MCF 10A (cell line): ENCODE measurements at regions not wholly inside any gene's neighbourhood (a gene's known extent, or its start where the extent isn't known, plus 50 kb on each side); places are given as distances from the start of the nearest gene placed in this dataset.

Experiments used
- BruUV-seq: library from RNA; stranded (reverse); fragments of 400-500 nt; replicated peaks from 2 replicates; lab custom pipeline; 2021; lab: Mats Ljungman, UMichigan
- CTCF ChIA-PET: fragments of 300-600 bp; sonication (Branson Sonifier 250); formaldehyde crosslinking; extraction: SDS; loops from one replicate; lab custom pipeline; 2021; ENCODE audit warnings: antibody characterized with exemption, inconsistent platforms; lab: Yijun Ruan, JAX
- POLR2A ChIA-PET: fragments of 300-600, 350-650 bp; sonication (Branson Sonifier 250); formaldehyde crosslinking; extraction: SDS; loops from one replicate; lab custom pipeline; 2020; ENCODE audit warnings: antibody characterized with exemption, inconsistent platforms; lab: Yijun Ruan, JAX
- DNase-seq: peaks from one replicate; pipeline ENCODE4 v3.0.0-alpha.2; 2018; ENCODE audit not compliant: unreplicated experiment
- H3K27ac Mint-ChIP-seq: one replicate; pipeline ENCODE4 v1.8.0; 2022; ENCODE audit warnings: mild to moderate bottlenecking, low read depth, mixed read lengths; ENCODE audit not compliant: unreplicated experiment
- H3K27me3 Mint-ChIP-seq: one replicate; pipeline ENCODE4 v1.8.0; 2022; ENCODE audit warnings: mixed read lengths; ENCODE audit not compliant: insufficient read depth, unreplicated experiment
- H3K36me3 Mint-ChIP-seq: one replicate; pipeline ENCODE4 v1.8.0; 2022; ENCODE audit warnings: mild to moderate bottlenecking, moderate library complexity, mixed read lengths; ENCODE audit not compliant: insufficient read depth, unreplicated experiment
- H3K4me1 Mint-ChIP-seq: one replicate; pipeline ENCODE4 v1.8.0; 2022; ENCODE audit warnings: mixed read lengths; ENCODE audit not compliant: insufficient read depth, unreplicated experiment
- H3K4me3 Mint-ChIP-seq: one replicate; pipeline ENCODE4 v1.8.0; 2022; ENCODE audit warnings: mild to moderate bottlenecking, moderate library complexity, mixed read lengths; ENCODE audit not compliant: unreplicated experiment
- H3K9me3 Mint-ChIP-seq: one replicate; pipeline ENCODE4 v1.8.0; 2022; ENCODE audit warnings: mixed read lengths; ENCODE audit not compliant: unreplicated experiment
- CTCF ChIP-seq: fragments of 200-600 bp; IDR thresholded peaks from one replicate; pipeline ENCODE4 v1.8.0; 2022; ENCODE audit warnings: antibody characterized with exemption, mild to moderate bottlenecking; ENCODE audit not compliant: unreplicated experiment
- intact Hi-C: fragments of 100-400 bp; cut with micrococcal nuclease; formaldehyde crosslinking; loops from 2 replicates; pipeline ENCODE4 v1.14.1; 2022

- Mint-ChIP-seq H3K9me3 (peaks cover 1% of the 10 kb centered on the region), H3K4me1 (no peaks in the 10 kb centered on the region)
- no TSS peak for BruUV-seq
These were observed 78.2 kb upstream of the CST7 start for GRCh38 chr20:24870881-24871280.

GRCh38 chr20:24871480-24872213 lies 77.4 kb upstream of the CST7 start:
- CTCF ChIA-PET, result no interaction called here
- DNase-seq, result no peak
- Mint-ChIP-seq H3K36me3 (no peaks in the 10 kb centered on the region), H3K27me3 (no peaks in the 10 kb centered on the region), H3K4me1 (no peaks in the 10 kb centered on the region), H3K27ac (no peak overlapping the region), H3K9me3 (peaks cover 2% of the 10 kb centered on the region), H3K4me3 (no peak overlapping the region)
- TF ChIP-seq CTCF, result no peak
- POLR2A ChIA-PET, result no interaction called here
- intact Hi-C loops, result no loop called here
- no TSS peak for BruUV-seq

More at GRCh38 chr20:24870881-24871280, 78.2 kb upstream of the CST7 start:
- Mint-ChIP-seq H3K36me3 (no peaks in the 10 kb centered on the region), H3K4me3 (no peak overlapping the region), H3K27ac (no peak overlapping the region), H3K27me3 (no peaks in the 10 kb centered on the region)
- POLR2A ChIA-PET, result no interaction called here
- CTCF ChIA-PET, result interaction anchor here (0.6 to 0.7 kb wide), 2 partner anchors 11 to 287 kb away, joined by 3 to 4 read pairs; no protein-coding TSS in a partner anchor
- intact Hi-C loops, result no loop called here
- no peak for DNase-seq
- no peak for TF ChIP-seq CTCF

GRCh38 chr20:24872291-24873024 lies 76.6 kb upstream of the CST7 start:
- ChIA-PET CTCF (no interaction called here), POLR2A (no interaction called here)
- no peak for TF ChIP-seq CTCF
- Mint-ChIP-seq H3K27ac (no peak overlapping the region), H3K4me3 (no peak overlapping the region), H3K36me3 (no peaks in the 10 kb centered on the region), H3K27me3 (no peaks in the 10 kb centered on the region), H3K9me3 (peaks cover 10% of the 10 kb centered on the region), H3K4me1 (no peaks in the 10 kb centered on the region)
- no peak for DNase-seq
- intact Hi-C loops, result no loop called here
- BruUV-seq, result no TSS peak

DNA sequence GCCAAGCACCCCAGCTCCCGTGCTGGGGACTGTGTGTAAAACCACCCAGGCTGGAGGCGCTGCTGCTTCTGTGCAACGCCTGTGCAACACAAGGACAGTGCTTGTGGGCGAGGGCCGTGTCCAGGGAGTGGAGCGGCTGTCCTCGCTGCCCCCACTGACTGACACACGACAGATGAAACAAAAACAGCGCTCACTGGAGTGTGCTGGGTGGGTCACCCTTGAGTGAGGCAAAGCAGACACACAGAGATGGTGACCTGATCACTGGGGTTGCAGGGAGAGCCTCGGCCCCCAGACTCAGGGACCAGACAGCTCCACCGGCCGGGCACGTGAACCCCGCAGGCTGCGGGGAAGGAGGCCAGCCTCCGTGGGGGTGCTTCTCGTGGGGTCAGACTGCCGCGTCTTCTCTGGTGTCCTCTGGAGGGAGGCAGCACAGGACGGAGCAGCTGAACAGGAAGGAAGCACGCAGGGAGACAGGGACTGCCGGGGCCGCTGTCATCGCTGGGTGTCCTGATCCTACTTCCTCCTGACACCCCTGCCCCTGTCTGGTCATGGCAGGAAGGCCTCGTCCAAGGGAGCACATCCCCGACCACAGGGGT lies 75.9 kb upstream of the CST7 start:
- TF ChIP-seq CTCF, result no peak
- Mint-ChIP-seq H3K4me3 (no peak overlapping the region), H3K4me1 (no peaks in the 10 kb centered on the region), H3K27ac (no peak overlapping the region), H3K27me3 (no peaks in the 10 kb centered on the region), H3K9me3 (peaks cover 10% of the 10 kb centered on the region), H3K36me3 (no peaks in the 10 kb centered on the region)
- ChIA-PET POLR2A (no interaction called here), CTCF (interaction anchor here (0.6 kb wide), 1 partner anchor 113 kb away, joined by 3 read pairs; no protein-coding TSS in a partner anchor)
- BruUV-seq, result no TSS peak
- intact Hi-C loops, result no loop called here
- no peak for DNase-seq
